HG03159 (cell line): ENCODE measurements at regions not wholly inside any gene's neighbourhood (a gene's known extent, or its start where the extent isn't known, plus 50 kb on each side); places are given as distances from the start of the nearest gene placed in this dataset.
"Not testable (repeated sequence)": the region's sequence is repeated elsewhere in the genome, so short reads cannot be mapped to it uniquely, and the experiment has no call there.

ENCODE experiments used
- ATAC-seq: cut with Tn5 transposase; IDR thresholded peaks from one replicate; pipeline ENCODE4 v1.9.1; 2021; ENCODE audit warnings: mild to moderate bottlenecking, moderate library complexity; ENCODE audit not compliant: unreplicated experiment

- no peak for ATAC-seq
Observed at GRCh38 chr12:89289720-89290119, 62.6 kb downstream of the DUSP6 start.

GRCh38 chr12:89288959-89289358 lies 63.3 kb downstream of the DUSP6 start:
- no peak for ATAC-seq

- no peak for ATAC-seq
Observed at GRCh38 chr12:89286501-89286900, 65.8 kb downstream of the DUSP6 start.

GRCh38 chr12:89281539-89281867 lies 70.8 kb downstream of the DUSP6 start:
- ATAC-seq, result no peak

- peak; percentile 54 for ATAC-seq
Observed at GRCh38 chr12:89280833-89281538, 71.3 kb downstream of the DUSP6 start.

- ATAC-seq, result no peak
Observed at GRCh38 chr12:89279499-89279898, 72.8 kb downstream of the DUSP6 start.

GRCh38 chr12:89278862-89279261 lies 73.4 kb downstream of the DUSP6 start:
- ATAC-seq, result no peak

GRCh38 chr12:89278169-89278568 lies 74.1 kb downstream of the DUSP6 start:
- no peak for ATAC-seq

- ATAC-seq, result no peak
Observed at GRCh38 chr12:89276860-89277259, 75.4 kb downstream of the DUSP6 start.

- ATAC-seq, result no peak
Observed at GRCh38 chr12:89273525-89273924, 78.8 kb downstream of the DUSP6 start.

- no peak for ATAC-seq
Observed at GRCh38 chr12:89270548-89270947, 81.8 kb downstream of the DUSP6 start.

GRCh38 chr12:89269174-89269573 lies 83.1 kb downstream of the DUSP6 start:
- ATAC-seq, result no peak

- ATAC-seq, result no peak
Observed at GRCh38 chr12:89267404-89267803, 84.9 kb downstream of the DUSP6 start.

GRCh38 chr12:89266574-89267188 lies 85.6 kb downstream of the DUSP6 start:
- not testable (repeated sequence) for ATAC-seq

- no peak for ATAC-seq
Observed at GRCh38 chr12:89264837-89265236, 87.5 kb downstream of the DUSP6 start.

- no peak for ATAC-seq
Observed at GRCh38 chr12:89263900-89264299, 88.4 kb downstream of the DUSP6 start.

GRCh38 chr12:89262855-89263552 lies 89.3 kb downstream of the DUSP6 start:
- ATAC-seq, result no peak

GRCh38 chr12:89261982-89262381 lies 90.3 kb downstream of the DUSP6 start:
- no peak for ATAC-seq

GRCh38 chr12:89260841-89261637 lies 91.3 kb downstream of the DUSP6 start:
- ATAC-seq, result no peak

GRCh38 chr12:89259821-89260220 lies 92.5 kb downstream of the DUSP6 start:
- no peak for ATAC-seq

GRCh38 chr12:89258240-89258969 lies 93.9 kb downstream of the DUSP6 start:
- no peak for ATAC-seq
